Left kidney (tissue), 1 donor: ENCODE measurements at regions not wholly inside any gene's neighbourhood (a gene's known extent, or its start where the extent isn't known, plus 50 kb on each side); places are given as distances from the start of the nearest gene placed in this dataset.

Source experiments
- DNase-seq: peaks from one replicate; pipeline ENCODE4 v3.0.0-alpha.2; 2013

DNA sequence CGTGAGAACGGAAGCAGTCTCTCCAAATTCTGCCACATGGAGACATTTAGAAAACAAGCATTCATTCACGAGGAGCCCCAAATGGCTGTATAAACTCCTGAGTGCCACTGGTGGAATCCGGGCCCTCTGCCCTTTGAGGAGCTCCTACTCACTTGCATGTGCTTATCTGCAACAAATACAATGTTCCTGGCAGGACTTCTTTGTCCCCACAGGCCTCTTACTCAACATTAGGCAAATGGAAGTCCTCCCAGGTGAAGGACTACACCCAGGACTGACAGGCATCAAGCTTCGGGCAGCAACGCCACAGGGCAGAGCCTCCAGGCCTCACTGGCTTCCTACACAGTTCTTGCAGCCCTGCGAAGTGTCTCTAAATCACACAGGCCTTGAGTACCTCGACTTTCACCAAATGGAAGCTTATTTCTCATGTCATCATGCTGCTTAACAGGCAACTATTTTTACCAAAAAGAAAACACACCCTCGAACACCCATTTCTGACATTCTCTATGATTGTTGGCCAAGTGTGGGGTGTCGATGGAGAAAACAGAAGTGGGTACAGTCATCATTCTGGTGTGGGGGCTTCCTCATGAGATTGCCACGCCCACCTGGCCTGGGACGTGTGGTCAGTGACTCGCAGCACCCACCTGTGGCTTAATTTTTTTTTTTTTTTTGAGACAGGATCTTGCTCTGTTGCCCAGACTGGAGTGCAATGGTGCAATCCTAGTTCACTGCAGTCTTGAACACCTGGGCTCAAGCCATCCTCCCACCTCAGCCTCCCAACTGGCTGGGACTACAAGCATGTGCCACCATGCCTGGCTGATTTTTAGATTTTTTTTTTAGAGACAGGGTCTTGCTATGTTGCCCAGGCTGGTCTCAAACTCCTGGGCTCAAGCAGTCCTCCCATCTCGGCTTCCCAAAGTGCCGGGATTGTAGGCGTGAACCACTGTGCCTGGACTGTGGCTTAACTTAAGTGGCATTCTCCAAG, 186.8 kb upstream of the GLI2 start:
- DNase-seq = no peak

DNA sequence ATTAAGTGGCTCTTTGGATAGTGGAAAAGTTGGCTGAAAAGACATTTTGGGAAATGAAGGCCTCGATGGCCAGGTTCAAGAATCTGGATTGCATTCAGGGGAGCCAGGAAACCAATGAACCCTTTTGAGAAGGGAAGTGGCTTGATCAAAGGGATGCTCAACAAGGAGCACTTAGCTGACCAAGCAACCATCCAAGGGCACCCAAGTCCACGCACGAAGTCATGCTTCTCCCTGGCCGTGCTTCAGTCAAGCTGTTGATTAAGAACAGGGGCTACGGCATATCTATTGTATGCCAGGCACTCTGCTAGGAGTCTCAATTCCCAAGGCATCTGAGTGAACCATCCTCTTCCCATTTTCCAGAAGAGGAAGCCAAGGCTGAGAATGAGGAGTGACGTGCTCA, 185.8 kb upstream of the GLI2 start:
- no peak for DNase-seq

DNA sequence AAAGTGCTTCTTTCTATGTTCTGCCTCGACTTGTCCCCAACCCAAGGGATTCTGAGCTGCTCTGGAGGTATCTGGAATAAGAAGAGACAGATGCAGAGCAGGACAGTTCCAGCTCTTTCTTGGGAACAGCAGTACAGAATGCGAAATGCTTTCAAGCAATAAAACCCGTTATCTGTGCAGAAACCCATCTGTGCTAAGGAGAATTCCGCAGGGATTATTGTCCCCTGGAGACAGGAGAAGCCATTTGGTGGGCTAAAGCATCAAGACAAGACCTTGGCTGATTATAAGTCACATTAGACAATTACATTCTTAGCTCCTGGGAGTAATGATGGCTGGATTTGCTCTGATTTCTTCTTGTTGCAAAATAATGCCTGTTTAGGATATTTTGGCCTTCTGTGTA, 185.4 kb upstream of the GLI2 start:
- DNase-seq = no peak

DNA sequence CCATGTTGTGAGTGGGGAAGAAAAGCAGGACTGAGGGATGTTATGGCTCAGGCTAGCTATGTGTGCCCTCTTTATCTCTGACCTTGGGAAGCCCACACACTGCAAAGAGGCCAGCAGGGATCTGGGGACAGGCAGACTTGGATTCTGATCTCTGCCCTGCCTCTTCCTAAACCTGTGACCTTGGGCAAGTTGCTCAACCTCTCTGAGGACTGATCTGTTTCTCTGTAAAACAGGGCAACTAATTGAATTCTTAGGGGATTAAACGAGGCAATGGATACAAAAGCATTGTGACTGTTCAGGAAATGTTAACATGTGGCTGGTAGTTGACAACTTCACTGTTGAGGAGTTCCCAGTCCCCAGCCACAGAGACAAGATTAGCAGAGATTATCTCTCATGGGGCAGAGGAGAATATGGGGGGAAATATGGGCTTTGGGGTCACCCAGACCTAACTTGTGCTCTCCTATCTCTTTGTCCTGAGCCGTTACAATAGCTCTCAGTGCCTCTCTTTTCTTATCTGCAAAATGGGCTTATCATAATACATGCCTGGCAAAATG, 184.7 kb upstream of the GLI2 start:
- DNase-seq = no peak

DNA sequence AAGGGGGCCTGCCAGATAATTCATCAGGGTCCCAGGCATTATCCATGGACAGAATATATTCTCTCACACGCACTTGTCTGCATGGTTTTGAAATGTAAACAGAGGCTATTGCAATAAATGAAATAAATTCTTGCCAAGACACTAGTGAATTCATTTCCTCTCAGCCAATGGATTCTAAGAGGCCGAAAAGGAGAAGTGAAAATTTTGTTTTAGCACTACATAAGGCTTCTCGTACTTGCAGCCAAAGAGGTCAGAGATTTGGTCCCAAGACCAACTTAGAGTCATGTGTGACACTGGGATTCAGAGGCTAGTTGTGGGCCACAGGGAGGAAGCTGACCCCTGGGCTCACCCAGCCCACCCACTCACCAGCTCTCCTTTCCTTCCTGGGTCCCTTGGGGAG, 184.1 kb upstream of the GLI2 start:
- DNase-seq = no peak

DNA sequence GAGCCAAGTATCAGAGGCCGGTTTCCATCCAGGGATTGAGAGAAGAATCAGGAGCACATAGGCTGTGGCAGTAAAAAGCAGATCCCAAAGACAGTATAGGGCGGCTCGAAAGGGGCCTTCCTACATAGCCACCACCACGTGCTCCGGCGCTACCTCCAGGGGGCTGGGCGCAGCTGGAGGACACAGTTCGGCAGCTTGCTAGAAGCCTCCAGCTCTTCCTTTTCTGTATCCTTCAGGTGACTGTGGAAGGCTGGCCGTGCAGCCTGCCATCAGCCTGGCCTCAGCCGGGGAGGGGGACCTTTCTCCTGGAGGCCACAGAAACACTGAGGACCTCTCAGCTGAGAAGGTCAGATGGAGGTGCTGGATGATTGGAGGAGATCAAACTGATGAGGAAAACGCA, 183.6 kb upstream of the GLI2 start:
- DNase-seq = no peak

DNA sequence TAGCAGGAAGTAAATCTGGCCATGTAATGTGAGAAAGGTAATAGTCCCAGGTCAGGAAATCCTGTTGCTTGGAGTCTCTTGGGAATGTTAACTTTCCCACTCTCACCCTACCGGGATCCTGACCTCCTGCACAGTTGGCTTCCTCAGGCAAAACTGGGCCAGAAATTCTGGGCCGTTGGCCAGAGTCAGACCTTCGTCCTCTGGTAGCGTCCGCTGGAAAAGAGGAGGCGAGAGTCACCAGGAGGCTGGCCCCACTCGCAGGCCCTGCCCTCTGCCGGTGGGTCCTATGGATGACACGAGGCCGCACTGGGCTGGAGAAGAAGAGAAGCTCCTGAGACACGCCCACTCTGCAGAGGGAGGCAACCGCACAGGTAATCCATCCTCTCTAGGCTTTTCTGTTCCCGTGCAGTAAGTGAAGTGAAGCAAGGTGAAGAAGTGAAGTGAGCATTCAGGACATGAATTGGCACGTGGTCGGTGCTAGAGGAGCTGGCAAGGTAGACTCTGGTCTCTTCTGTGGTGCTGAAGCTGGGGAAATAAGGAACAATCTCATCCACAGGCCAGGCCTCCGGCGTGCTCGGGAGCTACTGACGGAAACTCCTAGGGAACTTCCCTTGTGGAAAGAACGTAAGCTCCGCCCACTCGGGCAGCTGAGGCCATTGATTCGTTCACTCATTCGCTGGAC, 182.7 kb upstream of the GLI2 start:
- peak; percentile 52 for DNase-seq

DNA sequence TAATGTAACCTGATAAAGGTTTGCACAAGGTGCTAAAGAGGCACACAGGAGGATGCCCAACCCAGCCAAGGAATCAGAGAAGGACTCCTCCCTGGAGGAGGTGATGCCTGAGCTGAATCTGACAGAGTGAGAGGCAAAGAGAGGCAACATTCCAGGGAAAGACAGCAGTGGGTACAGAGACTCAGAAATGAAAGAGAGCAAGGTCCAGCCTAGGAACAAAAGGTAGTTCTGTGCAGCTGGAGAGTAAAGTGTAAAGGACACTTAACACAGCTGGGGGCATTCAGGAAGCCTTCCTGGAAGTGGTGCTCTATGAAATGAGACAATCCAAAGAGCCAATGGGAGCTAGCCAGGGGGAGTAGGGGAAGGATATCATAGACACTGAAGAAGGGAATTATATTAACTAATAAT, 181.0 kb upstream of the GLI2 start:
- DNase-seq = no peak

DNA sequence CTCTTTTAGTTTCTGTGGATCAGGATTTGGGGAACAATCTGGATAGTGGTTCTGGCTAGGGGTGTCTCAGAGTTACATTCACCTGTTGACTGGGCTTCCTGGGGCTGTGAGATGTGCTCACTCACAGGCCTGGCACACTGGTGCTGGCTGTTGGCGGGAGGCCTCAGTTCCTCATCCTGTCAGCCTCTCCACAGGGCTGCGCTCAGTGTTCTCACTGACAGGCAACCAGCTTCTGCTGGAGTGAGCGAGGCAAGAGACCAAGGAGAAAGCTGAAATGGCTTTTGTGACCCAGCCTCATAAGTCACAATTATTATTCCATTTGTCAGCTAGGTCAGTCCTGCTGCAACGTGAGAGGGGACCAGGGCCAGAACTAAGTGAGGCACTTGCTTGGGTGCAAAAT, 180.6 kb upstream of the GLI2 start:
- DNase-seq = no peak

DNA sequence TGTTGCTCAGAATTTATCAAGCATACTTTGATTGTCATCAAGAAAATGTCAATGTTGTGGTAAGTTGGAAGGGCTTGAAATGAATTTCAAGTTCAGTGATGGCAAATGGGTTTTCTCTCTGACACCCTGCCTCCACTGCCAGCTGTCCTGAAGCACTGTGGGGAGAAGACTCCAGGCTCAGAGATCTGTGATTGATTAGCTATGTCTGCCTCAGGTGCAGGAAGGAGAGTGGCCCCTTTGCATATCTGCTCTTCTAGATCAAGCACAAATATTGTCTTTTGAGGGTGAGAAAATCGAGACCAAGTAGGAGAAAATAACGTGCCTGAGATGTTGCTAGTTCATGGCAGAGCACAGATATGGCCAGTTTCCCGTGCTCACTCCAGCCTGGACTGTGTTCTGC, 178.8 kb upstream of the GLI2 start:
- DNase-seq = no peak

DNA sequence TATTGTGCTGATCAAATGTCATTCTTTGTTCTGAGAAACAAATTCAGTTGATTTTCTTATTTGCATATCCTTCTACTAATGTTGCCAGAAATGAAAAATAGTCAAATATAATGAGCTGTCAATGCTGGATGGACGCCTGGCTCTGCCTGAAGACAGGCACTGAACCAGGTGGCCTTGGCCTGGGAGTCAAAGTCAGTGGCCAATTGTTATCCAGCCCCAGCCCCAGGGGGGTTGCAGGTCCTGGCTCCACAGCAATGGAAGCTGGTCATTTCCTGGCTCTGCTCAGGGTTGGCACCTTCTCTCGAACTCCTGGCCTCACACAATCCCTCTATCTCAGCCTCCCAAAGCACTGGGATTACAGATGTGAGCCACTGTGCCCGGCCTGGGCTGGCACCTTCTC, 176.8 kb upstream of the GLI2 start:
- no peak for DNase-seq

DNA sequence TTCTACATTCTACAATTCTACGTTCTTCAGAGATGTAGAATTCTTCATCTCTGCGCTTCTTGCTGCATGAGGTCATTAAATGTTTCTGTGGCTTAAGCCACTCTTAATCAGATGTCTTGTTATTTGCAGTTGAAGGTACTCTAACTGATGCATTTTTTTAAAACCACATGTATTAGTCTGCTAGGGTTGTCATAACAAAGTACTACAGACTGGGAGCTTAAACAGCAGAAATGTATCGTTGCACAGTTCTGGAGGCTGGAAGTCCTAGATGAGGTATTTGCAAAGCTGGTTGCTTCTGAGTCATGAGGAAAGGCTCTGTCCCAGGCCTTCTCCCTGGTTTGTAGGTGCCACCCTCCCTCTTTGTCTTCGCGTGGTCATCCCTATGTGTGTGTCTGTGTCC, 176.3 kb upstream of the GLI2 start:
- no peak for DNase-seq

DNA sequence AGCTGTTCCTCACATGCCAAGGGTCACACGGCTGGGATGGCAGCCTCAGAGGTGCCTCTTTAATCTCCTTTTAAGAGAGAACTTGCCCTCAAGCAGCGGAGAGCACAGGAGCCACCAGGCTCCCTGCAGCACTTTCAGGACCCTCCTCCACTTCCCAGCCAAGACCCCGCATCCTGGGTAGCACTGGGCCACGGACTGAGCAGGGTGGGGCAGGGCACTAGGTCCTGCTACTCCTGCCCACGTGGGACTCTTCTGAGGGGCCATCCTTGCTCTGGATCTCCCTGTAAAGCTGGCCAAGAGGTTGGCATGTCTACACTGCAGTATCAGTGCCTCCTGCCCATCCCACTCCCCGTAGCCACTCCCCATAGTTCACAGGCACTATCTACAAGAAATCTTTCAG, 175.3 kb upstream of the GLI2 start:
- no peak for DNase-seq

DNA sequence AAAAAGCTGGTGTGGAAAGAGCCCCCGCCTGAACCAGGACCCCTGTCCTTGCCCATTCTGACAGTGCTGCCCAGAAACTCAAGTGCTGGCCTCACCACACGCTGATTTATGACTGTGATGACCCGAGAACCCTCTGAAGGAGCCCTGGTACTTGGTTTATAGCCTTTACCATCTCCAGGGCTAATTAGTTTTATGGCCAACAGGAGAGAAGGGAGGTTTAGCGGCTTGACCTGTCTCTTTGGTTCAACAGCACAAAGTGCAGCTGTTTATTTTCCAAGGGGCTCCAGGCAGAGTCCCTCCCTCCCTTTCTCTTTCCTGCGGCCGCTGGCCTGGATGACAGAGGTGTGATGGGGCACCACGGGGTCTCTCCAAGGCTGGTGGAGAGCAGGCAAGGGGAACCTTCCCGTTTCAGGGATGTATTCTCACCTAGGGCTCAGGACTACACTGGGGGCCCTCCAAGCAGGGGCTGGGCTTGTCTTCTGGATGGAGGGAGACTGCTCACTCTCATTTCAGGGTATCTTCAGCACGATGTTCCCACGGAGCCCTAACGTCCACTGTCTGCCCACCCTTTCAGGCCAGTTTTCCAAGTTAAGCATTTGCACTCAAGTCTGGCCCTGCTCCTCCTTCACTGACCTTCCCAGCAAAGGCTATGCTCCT, 174.2 kb upstream of the GLI2 start:
- DNase-seq = peak; percentile 50

DNA sequence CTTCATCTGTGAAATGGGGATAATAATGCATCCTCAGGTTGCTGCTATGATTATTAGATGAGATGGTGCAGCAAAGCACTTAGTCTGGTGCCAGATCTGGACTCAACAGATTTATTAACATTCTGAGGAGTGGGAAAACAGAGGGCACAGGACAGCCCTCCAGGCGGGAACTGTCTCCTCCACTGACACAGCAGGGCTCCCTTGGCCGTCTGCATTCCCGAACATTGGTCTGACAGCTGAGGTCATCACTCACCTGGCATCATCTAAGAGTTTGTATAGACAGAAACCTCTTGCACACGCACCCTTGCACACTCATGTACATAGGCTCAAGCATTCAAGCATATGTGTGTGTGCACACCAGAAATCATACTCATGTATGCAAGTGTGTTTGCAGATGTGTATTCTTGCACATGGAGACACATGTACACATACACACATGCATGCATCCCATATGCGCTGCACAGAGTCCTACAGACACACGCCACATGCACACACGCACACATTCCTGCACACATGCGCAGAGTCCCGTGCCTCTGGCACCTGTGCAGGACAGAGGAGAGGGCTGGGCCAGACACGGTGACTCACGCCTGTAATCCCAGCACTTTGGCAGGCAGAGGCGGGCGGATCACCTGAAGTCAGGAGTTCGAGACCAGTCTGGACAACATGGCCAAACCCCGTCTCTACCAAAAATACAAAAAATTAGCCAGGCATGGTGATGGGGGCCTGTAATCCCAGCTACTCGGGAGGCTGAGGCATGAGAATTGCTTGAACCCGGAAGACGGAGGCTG, 173.3 kb upstream of the GLI2 start:
- DNase-seq = no peak

DNA sequence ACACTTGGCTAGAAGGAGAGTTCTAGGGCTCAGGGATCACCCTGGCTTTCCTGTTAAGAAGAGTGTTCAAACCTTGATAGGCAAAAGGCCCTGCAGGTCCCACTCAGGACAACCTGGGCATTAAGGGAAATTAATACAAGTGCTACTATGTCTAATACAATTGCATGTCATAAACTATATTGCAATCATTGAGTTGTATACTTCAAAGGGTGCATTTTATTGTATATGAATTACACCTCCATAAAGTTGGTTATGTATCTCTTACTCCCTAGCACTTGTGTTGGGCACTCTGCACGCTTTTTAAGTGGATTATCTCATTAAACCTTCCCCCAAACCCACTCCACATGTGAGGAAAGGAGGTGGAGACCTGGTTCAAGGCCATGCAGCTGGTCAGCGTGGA, 172.1 kb upstream of the GLI2 start:
- no peak for DNase-seq

DNA sequence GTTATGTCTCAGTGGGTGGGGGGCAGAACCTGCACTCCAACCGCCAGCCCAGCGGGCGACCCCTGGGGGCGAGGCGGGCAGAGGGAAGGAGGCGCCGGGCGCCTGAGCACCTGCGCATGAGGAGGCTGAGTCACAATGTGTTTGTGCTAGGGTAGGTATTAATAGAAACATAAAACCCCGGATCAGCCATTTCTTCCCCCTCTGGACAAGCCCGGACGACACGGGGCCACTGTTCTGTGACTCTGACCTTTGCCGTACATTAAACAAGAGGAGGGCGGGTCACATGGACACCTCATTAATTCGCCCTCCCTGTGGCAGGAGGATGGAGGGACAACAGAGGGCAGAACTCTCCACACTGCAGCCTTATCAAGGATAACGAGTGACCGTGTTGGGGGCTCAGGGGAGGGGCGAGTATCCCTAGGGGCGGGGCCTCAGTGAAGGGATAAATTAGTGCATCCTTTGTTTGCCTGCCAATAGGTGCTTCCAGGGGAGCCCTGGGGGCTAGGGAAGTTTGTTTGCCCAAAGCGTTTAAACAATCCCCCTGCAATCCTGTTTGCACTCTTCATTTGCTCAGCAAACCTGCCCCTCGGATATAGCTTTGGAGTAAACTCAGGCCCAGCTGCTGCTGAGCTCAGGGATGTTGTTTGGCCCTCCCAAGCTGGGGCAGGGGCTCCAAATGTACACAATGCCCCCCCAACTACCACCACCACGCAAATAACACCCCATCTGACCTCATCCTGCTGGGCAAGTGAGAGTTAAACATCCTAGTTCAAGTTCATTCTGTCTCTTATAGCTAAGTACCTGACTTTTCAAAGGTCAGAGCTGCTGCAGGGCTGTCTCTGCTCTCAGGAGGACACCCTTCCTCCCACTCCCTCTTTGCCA, 171.2 kb upstream of the GLI2 start:
- DNase-seq = no peak

DNA sequence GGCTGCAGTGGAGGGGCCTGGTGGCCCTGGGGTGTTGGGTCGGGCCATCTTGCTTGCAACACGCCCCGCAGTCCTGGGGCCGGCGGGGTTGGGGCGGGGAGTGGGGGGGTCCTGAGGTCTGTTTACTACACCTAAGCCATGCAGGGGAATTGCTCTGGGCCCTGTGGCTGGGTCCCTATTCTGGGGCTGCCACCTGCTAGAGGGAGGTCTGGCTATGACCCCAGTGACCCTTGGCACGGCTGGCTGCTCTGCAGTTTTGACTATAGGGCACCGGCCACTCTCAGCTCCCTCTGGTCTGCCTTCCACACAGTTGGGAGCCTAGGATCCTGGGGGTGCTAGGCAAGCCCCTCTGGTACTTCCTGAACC, 170.6 kb upstream of the GLI2 start:
- no peak for DNase-seq

DNA sequence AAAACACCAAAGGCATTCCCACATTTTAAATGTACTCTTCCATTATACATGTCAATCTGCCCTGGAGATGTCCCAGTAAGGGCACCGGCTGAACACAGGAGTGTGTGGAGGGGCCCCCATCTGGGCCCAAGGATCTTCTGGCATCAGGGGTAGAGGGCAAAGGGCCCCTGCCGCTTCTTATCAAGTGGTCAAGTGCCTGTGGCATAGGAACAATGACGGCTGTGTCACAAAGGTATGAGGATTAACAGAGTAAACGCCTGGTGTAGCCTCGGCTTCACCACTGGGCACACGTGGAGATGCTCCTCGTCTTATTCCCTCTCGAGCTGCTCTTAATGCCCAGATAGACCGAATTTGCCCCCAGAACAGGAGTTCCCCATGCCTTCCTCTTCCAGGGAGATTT, 169.7 kb upstream of the GLI2 start:
- DNase-seq = no peak

DNA sequence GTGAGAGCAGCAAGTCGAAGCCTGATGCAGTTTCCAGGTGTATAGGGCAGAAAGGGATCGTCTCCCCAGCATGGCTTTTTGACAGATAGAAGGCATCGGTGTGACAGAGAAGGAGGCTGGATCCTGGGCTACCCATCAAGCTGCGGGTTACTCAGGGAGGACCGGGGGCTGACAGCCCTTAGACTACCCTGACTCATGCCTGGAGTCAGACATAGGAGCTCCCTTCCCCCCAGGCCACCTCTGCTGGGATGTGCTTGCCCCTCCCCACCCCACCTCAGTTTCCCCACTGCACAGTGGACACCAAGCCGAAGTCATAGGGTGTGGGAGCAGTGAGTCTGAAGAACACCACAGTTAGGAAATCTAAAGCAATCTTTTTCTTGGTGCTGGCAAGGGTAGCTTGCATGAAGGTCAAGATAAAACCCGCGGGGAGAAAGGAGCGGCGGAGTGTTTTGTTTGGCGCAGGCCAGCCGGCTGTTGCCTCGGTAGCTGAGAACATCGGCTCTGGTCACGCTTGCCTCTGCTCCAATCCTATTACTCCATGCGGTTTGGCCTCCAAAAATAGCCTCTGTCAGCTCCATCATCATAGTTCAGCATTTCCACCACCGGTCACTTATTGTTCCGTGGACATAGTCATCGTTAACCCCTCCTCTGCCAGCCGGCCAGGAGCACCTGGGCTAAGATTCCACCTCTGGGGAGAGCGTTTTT, 169.2 kb upstream of the GLI2 start:
- DNase-seq = no peak
